Middle frontal gyrus (tissue), 1 donor: ENCODE measurements at regions not wholly inside any gene's neighbourhood (a gene's known extent, or its start where the extent isn't known, plus 50 kb on each side); places are given as distances from the start of the nearest gene placed in this dataset.
"Not testable (repeated sequence)": the region's sequence is repeated elsewhere in the genome, so short reads cannot be mapped to it uniquely, and the experiment has no call there.

ENCODE experiments used
- DNase-seq: peaks from one replicate; pipeline ENCODE4 v3.0.0-alpha.2; 2015; ENCODE audit warnings: low spot score; ENCODE audit errors: extremely low spot score

DNA sequence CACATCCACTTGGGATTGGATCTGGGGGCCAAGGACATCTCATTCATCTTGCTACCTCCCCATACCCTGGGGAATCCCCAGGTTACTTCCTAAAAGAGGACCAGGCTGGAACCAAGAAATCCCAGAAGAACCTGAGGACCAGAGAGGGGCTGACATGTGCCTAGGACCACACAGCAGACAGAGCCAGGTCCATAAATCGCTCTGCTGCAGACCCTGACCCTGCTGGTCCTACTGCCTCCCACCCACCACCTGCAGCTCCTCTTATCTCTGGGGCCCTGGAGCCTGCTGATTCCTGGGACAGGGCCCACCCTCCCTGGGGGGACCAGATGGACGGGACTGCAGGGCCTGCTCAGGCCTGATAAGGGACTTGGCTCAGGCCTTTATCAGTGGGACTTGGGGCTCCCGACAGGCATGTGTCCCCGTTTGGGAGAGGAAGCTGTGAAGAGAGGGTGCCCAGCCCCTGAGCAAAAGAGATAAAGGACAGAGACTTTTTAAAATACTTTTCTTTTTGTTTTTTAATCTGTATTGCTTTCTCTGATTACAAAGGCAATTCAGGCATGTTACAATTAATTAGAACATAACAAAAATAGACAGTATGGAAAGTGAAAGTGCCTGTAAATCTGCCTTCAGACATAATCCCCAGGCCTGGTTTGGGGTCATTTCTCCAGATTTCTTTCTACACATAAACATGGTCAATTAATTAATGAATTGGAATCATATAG, 101.3 kb upstream of the LARP1 start:
- no peak for DNase-seq

DNA sequence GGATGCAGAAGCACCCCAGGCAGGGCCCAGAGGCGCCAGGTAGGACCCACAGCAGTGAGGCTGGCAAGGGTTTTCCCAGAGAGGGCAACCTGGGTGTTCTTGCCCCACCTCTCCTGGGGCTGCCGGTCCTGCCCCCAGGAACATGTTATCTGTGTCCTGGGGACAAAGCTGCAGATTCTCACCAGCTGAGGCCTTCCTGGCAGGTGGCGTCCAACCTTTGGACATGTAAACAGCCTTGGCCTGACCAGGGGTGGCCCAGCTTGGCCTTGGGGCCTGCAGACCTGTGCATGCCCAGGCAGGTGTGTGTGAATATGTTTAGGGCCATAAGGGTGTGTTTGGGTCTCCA, 101.8 kb upstream of the LARP1 start:
- DNase-seq = no peak

DNA sequence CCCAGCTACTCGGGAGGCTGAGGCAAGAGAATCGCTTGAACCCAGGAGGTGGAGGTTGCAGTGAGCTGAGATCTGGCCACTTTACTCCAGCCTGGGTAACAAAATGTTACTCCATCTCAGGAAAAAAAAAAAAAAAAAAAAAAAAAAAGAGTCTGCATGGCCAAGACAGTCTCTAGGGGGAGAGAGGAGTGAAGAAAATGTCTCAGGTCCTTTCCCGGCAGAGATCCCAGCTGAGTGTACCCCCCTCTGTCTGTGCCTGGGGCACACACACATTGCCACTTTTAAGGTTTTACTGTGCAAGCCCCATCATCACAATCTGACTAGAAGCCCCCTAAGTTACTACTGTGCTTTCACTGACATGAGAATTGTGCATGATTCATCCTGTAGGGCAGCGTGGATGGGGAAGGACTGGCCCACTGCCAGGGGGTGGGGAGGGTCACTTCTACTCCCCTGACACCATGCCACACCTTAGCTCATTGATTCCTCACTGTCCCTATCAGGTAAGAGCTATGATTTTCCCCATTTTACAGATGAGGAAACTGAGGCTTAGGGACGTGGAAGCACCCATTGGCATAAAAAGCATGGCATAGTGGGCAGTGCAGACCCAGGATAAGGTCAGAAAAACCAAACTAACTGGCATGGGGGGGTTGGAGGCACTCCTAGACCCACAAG, 102.3 kb upstream of the LARP1 start:
- DNase-seq = no peak

- DNase-seq = not testable (repeated sequence)
Observed at GRCh38 chr5:154651795-154652194, 103.4 kb upstream of the LARP1 start.

GRCh38 chr5:154648706-154649105, 106.5 kb upstream of the LARP1 start:
- DNase-seq = no peak

- no peak for DNase-seq
Observed at GRCh38 chr5:154648229-154648628, 106.9 kb upstream of the LARP1 start.

DNA sequence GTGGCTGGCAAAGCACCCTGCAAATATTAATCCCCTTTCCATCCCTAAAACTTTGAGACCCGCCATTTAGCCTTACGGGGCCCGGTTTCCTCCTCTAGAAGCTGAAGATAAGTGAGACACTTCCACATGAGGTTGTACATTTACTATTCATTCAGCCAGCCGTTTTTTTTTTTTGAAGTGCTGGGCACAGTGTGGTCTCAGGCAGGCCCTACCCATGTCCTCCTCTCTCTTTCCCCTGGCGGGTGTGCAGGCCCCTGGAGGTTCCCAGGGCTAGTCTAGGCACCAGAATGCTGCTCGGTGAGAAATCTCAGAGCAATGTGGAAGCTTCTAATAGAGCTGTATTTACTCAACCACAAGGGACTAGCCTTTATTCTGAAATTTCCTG, 107.4 kb upstream of the LARP1 start:
- no peak for DNase-seq

DNA sequence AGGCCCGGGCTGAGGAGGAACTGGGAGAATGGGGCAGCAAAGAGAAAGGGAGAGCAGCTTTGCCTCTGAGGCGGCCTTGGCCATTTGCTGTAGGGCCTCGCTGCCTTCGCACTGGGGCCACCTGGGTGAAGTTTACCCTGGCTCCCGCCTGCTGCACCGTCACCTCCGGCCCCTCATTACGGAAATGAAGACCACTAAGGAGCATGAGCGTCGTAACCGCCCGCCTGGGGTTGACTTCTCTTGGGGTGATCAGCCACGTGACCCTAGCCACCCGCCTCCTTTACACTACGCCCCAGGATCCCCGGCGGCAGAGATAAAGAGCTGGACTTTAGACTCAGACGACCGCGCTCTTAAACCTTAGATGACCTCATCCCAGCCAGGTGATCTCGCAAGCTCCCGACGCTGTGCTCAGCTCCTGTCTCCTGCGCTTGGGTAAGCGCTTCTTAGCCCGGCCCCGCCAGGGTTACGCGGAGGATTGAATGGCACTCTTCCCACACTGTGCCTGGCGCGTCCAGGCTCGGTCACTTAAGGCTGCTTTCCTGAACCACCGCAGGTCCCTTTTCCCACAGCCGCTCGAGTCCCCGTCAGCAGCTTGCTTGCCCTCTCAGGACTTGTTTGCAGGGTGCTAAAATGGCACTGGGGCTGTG, 107.9 kb upstream of the LARP1 start:
- DNase-seq = no peak

- DNase-seq = no peak
Observed at GRCh38 chr5:154646745-154647113, 108.4 kb upstream of the LARP1 start.

DNA sequence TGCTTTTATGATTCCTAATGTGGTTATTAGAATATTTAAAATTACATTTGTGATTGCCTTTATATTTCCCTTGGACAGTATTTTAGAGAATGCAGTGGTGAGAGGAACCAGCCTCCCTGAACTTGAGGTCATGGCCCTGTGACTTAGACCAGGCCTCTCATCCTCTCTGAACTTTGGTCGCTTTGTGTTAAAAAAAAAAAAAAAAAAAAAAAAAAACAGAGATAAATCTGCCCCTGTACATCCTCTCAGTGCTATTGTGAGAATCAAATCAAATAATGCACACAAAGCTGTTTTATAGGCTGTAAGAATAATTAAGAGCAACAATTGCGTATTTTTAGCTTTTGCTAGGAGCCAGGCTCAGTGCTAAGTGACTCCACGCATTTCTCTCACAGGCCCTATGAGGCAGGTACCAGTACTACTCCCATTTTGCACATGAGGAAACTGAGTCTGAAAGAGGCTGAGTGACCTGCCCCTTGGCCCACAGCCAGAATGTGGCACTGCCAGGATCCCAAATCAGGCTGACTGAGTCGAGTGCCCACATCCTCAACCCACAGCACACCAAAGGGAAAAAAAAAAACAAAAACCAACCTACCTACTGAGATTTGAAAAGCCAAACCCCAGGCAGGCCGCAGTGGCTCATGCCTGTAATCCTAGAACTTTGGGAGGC, 110.3 kb upstream of the LARP1 start:
- DNase-seq = no peak

DNA sequence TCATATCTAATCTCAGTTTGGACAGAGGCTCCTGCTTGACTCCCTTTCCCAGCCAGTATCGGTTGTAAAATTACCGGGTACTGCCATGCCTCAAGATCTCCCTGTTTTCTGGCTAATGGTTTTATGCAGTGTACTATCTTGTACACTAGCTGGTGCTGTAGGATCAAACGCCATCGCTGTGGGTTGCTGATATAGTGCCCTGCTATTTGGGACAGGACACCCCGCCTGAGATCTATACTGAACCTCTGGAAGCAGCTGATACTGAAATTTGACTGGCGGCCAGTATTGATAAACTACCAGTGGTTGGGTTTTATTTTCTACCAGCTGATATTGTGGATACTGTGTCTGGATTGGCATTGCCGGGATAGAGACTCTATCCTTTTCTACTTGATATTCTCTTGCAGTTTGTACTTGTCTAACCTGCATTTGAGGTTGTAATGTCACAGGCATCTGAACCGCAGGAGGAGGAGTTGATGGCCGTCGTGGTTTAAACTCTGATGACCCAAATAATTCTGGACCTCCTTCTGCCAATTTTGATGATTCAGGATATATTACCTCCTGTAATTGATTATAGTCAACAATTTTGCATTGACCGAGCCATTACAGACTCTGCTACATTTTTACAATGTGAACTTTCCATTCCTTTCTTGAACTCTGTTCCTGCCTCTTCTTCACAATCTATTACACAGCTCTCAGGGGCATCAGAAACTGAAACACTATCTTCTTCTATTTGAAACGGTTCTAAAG, 112.5 kb upstream of the LARP1 start:
- no peak for DNase-seq

GRCh38 chr5:154640213-154640831, 114.9 kb upstream of the LARP1 start:
- DNase-seq = not testable (repeated sequence)

GRCh38 chr5:154636786-154637185, 118.4 kb upstream of the LARP1 start:
- DNase-seq = not testable (repeated sequence)

DNA sequence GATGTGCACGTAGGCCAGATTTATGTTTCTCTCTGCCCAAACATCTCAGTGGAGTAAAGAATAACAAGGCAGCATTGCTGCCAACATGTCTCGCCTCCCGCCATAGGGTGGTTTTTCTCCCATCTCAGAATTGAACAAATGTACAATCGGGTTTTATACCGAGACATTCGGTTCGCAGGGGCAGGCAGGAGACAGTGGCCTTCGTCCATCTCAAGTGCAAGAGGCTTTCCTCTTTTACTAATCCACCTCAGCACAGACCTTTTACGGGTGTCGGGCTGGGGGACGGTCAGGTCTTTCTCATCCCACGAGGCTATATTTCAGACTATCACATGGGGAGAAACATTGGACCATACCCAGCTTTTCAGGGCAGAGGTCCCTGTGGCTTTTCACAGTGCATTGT, 118.9 kb upstream of the LARP1 start:
- not testable (repeated sequence) for DNase-seq

GRCh38 chr5:154633744-154634143, 121.4 kb upstream of the LARP1 start:
- DNase-seq = not testable (repeated sequence)

GRCh38 chr5:154631141-154631540, 124.0 kb upstream of the LARP1 start:
- DNase-seq = no peak

DNA sequence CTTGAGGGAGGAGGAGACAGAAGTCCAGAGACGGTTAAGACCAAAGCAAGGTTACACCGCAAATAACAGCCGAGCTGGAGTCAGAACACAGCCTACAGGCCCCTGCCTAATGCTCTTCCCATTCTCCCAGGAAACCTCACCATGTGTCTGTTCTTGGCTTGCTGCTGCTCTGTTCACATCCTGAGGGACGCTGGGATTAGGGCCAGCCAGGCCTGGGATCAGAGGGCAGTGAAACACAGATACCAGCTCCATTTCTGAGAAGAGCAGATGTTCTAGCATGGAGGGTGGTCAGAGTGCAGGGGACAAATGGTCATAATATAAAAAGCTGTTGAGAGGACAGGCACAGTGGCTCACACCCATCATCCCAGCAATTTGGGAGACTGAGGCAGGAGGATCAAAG, 124.8 kb upstream of the LARP1 start:
- DNase-seq = no peak

DNA sequence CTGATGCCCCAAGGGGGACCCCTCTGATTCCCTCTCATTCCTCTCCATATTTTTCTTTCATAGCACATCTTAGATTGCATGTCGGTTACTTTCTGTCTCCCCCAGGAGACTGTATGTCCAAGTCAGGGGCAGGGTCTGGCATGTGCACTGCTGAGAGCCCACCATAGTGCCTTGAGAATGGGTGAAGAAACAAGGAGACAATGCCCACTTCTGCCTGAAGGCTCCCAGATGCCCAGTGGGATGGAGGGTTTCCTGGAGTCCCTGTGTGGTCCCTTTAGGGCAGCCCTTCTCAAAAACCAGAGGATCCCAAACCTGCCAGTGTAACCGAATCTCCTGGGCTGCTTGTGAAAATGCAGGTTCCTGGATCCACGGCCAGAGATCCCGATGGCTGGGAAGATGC, 126.5 kb upstream of the LARP1 start:
- DNase-seq = no peak

DNA sequence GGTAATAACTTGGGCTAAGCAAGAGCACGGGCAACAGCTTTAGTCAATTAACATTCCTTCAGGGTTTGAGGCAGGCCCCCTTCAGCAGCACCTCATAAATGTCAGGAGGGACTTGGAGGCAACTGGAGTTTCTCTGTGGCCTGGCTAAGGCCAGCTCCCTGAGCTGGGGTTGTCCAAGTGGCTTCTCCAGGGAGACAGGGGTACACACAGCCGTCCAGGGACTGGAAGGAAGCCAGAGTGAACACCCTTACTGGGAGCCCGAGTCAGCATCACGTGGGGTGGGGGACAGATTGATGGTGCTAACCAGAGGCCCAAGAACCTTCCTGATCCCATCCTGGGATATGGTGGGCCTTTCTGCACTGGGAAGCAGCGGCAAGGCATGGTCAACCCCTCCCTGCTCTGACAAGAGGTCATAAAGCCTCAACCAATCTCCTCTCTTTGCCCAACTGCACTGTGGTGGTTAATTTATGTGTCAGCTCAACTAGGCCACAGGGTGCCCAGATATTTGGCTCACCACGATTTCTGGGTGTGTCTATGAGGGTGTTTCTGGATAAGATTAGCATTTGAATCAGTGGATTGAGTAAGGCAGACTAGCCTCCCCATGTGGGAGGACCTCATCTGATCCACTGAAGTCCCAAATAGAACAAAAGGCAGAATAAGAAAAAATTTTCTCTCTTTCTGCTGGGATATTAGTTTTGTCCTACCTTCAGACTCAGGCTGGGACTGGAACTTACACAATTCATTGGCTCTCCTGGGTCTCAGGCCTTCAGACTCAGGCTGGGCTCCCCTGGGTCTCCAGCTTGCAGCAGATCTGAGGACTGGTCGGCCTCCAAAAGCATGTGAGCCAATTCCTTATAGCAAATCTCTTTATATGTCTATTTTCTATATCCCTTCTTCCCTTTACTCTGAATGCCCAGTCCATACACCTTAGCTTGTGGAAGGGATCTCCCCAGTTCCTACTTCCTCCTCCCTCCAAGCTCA, 127.2 kb upstream of the LARP1 start:
- no peak for DNase-seq
